Progenitor cell of endocrine pancreas (in vitro differentiated cells): ENCODE measurements at regions not wholly inside any gene's neighbourhood (a gene's known extent, or its start where the extent isn't known, plus 50 kb on each side); places are given as distances from the start of the nearest gene placed in this dataset.

Source experiments
- DNase-seq: peaks from one replicate; pipeline ENCODE4 v3.0.0; 2021; ENCODE audit warnings: low spot score; ENCODE audit not compliant: unreplicated experiment
- H3K27ac Mint-ChIP-seq: 2 replicates; pipeline ENCODE4 v1.8.0; 2021; ENCODE audit warnings: mild to moderate bottlenecking, moderate library complexity, mixed read lengths
- H3K27me3 Mint-ChIP-seq: 2 replicates; pipeline ENCODE4 v1.8.0; 2021; ENCODE audit warnings: mixed read lengths
- H3K36me3 Mint-ChIP-seq: 2 replicates; pipeline ENCODE4 v1.8.0; 2022; ENCODE audit warnings: mixed read lengths; ENCODE audit not compliant: insufficient read depth
- H3K4me1 Mint-ChIP-seq: 2 replicates; pipeline ENCODE4 v1.8.0; 2021; ENCODE audit warnings: low read depth, mixed read lengths
- H3K4me3 Mint-ChIP-seq: 2 replicates; pipeline ENCODE4 v1.8.0; 2021; ENCODE audit warnings: low read depth, mild to moderate bottlenecking, moderate library complexity, mixed read lengths
- H3K9me3 Mint-ChIP-seq: 2 replicates; pipeline ENCODE4 v1.8.0; 2021; ENCODE audit warnings: low read depth, mixed read lengths
- TF ChIP-seq, protein P1 (sequence below): fragments of 200-600 bp; sonication (generic); IDR thresholded peaks from one replicate; pipeline ENCODE4 v1.5.0; 2021; ENCODE audit warnings: antibody characterized with exemption, mild to moderate bottlenecking; ENCODE audit not compliant: unreplicated experiment

DNA sequence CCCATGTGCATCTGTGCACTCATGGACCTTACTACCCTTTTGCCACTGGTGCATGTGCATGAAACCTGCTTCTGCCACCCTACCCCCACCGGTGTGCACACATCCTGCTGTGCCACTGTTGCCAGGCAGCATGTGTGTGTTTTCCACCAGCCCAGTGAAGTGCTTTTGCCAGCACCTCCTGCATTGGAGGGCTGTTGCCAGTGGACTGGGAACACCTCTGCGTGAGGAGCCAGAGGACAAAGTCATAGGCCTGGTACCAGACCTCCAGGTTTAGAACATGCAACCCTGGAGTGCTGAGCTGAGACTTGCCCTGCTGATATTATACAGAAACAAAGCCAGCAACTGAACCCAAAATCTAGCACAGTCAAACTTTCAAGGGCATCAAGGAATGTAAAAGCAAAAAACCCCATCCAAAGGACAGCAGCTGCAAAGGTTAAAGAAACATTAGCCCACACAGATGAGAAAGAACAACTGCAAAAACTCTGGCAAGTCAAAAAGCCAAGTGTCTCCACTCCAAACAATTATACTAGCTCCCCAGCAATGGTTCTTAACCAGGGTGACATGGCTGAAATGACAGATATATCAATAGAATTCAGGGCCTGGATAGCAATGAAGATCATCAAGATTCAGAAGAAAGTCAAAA, 70.6 kb upstream of the PTPN3 start:
- Mint-ChIP-seq H3K27me3 (peaks cover 60% of the 10 kb centered on the region), H3K9me3 (peaks cover 3% of the 10 kb centered on the region), H3K4me1 (peaks cover 3% of the 10 kb centered on the region), H3K27ac (no peak overlapping the region), H3K4me3 (no peak overlapping the region), H3K36me3 (no peaks in the 10 kb centered on the region)
- TF ChIP-seq, protein P1, sequence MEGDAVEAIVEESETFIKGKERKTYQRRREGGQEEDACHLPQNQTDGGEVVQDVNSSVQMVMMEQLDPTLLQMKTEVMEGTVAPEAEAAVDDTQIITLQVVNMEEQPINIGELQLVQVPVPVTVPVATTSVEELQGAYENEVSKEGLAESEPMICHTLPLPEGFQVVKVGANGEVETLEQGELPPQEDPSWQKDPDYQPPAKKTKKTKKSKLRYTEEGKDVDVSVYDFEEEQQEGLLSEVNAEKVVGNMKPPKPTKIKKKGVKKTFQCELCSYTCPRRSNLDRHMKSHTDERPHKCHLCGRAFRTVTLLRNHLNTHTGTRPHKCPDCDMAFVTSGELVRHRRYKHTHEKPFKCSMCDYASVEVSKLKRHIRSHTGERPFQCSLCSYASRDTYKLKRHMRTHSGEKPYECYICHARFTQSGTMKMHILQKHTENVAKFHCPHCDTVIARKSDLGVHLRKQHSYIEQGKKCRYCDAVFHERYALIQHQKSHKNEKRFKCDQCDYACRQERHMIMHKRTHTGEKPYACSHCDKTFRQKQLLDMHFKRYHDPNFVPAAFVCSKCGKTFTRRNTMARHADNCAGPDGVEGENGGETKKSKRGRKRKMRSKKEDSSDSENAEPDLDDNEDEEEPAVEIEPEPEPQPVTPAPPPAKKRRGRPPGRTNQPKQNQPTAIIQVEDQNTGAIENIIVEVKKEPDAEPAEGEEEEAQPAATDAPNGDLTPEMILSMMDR: no peak
- no peak for DNase-seq

DNA sequence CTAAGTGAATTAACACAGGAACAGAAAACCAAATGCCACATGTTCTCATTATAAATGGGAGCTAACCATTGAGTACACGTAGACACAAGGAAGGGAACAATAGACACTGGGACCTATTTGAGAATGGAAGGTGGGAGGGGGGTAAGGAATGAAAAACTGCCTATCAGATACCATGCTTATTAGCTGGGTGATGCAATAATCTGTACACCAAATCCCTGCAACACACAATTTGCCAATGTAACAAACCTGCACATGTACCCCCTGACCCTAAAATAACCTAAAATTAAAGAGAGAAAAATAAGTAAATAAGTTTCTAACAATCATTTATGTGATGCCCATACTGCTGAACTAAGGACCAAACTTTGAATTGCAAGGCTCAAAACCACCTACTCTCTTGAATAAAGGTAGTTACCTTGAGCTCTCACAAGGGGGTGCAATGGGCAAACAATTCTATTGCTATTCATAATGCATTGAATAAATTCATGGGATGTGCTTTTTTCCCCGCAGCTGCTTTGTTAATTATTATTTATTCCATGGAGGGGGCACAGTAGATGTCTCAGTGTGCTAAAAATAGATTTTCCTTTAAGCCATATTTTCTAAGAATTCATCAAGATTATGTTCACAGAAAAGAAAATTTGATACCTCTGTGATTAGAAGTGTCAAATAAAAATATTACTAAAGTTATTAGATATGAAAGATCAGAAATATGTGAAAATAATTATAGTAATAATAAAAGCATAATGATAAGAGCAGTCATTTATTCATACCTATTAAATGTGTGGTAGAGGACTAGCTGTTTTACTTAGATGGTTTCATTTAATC, 76.2 kb upstream of the PTPN3 start:
- peaks cover 42% of the 10 kb centered on the region for H3K27me3 Mint-ChIP-seq
- no peak for DNase-seq
- no peaks in the 10 kb centered on the region for H3K4me1 Mint-ChIP-seq
- H3K27ac Mint-ChIP-seq: no peak overlapping the region
- H3K36me3 Mint-ChIP-seq: no peaks in the 10 kb centered on the region
- no peak overlapping the region for H3K4me3 Mint-ChIP-seq
- peaks cover 10% of the 10 kb centered on the region for H3K9me3 Mint-ChIP-seq
- TF ChIP-seq, protein P1: peak; percentile 83

DNA sequence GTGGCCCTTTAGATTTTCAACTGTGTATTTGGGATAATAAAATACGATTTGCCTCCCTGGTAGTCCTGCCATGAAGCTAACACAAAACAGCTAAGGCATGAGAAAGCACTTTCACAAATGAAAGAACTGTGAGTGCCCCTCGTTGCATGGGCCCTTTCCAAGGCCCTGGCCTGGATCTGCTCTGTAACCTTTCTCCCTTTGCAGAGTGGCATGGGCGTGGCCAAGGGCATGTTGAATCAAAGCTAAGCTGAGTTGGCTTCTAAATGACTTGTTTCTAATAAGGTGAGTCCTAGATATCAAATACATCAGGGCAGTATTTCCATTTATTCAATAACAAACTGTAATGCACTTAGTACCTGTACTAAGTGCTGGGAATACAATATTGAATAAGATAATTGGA, 78.7 kb upstream of the PTPN3 start:
- Mint-ChIP-seq H3K27ac (no peak overlapping the region), H3K27me3 (peaks cover 17% of the 10 kb centered on the region), H3K9me3 (peaks cover 7% of the 10 kb centered on the region), H3K36me3 (no peaks in the 10 kb centered on the region), H3K4me3 (no peak overlapping the region), H3K4me1 (no peaks in the 10 kb centered on the region)
- TF ChIP-seq, protein P1: no peak
- no peak for DNase-seq

DNA sequence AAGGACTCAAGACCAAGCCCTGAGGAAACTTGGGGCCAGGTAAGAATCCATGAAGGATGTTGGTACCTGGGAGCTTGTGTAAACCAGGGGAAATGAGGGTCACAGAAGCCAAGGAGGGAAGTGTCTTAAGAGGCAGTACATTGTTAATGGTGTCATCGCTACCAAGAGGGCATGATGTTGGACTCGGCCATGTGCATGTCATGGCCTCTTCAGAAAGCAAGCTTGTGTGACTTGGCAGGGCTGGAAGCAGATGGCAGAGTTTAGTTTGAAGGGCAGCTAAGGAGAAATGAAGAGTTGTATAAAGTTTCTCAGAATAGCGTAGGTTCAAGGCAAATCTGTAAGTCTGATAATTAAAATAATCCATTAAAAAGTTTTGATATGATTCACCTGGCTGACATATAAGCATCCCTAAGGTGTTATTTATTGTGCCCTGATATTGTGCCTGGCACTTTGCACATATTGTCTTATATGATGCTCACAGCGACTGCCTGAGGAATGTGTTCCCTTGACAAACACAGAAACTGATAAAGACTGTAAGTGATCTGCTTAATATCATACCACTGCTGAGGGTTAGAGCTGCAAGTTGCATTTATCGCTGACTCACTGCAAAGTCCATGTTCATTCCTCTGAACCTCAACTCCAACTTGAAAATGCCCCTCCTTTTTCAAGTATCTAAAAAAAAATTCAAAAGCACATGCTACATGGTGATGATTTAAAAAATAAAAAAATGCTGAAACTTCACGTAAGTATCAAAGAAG, 81.3 kb upstream of the PTPN3 start:
- TF ChIP-seq, protein P1: no peak
- Mint-ChIP-seq H3K36me3 (no peaks in the 10 kb centered on the region), H3K27ac (no peak overlapping the region), H3K9me3 (peaks cover 7% of the 10 kb centered on the region), H3K4me1 (no peaks in the 10 kb centered on the region), H3K4me3 (no peak overlapping the region), H3K27me3 (peaks cover 4% of the 10 kb centered on the region)
- DNase-seq: no peak

DNA sequence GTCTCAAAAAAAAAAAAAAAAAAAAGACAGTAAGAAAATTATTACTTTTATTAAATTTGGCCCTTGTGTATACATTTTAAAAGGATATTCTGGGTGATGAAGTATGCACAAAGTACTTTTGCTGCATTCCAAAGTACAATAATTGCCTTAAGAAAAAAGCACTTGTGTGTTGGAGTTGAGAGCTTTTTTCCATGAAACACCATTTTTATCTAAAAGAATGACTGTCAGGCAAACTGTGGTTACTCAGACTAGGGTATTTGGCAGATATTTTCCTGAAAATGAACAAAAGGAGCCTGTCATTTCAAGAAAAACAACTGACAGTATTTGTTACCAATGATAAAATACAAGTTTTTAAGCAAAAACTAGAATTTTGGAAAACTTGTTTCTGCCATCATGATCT, 84.3 kb upstream of the PTPN3 start:
- Mint-ChIP-seq H3K27ac (no peak overlapping the region), H3K4me3 (no peak overlapping the region), H3K27me3 (peaks cover 9% of the 10 kb centered on the region), H3K4me1 (no peaks in the 10 kb centered on the region), H3K36me3 (no peaks in the 10 kb centered on the region), H3K9me3 (no peaks in the 10 kb centered on the region)
- DNase-seq: no peak
- TF ChIP-seq, protein P1: no peak
